ENCODE measurements at regions not wholly inside any gene's neighbourhood (a gene's known extent, or its start where the extent isn't known, plus 50 kb on each side); places are given as distances from the start of the nearest gene placed in this dataset.
"Not testable (repeated sequence)": the region's sequence is repeated elsewhere in the genome, so short reads cannot be mapped to it uniquely, and the experiment has no call there.

GRCh38 chr2:235218486-235218907 is 266.7 kb downstream of the SH3BP4 start:
- no peak overlapping the region for H3K4me3 ChIP-seq (replicated peaks; ENCODE audit: low read depth, low read length)
- TF ChIP-seq CTCF (IDR thresholded peaks at IDR 0.05; ENCODE audit: low read depth, low read length, missing control alignments) = no peak
- no peak for DNase-seq (ENCODE audit: extremely low read depth, low read depth)

- DNase-seq (ENCODE audit: extremely low read depth, low read depth) = no peak
- TF ChIP-seq CTCF (IDR thresholded peaks at IDR 0.05; ENCODE audit: low read depth, low read length, missing control alignments) = no peak
- H3K4me3 ChIP-seq (replicated peaks; ENCODE audit: low read depth, low read length) = no peak overlapping the region
Measured at GRCh38 chr2:235219048-235219447, 267.2 kb downstream of the SH3BP4 start.

GRCh38 chr2:235220331-235220730 is 268.5 kb downstream of the SH3BP4 start:
- no peak for TF ChIP-seq CTCF (IDR thresholded peaks at IDR 0.05; ENCODE audit: low read depth, low read length, missing control alignments)

GRCh38 chr2:235223011-235223410 is 270.8 kb upstream of the AGAP1 start:
- H3K4me3 ChIP-seq (replicated peaks; ENCODE audit: low read depth, low read length) = no peak overlapping the region
- TF ChIP-seq CTCF (IDR thresholded peaks at IDR 0.05; ENCODE audit: low read depth, low read length, missing control alignments) = no peak
- DNase-seq (ENCODE audit: extremely low read depth, low read depth) = no peak

More at GRCh38 chr2:235220331-235220730, 268.5 kb downstream of the SH3BP4 start:
- H3K4me3 ChIP-seq (replicated peaks; ENCODE audit: low read depth, low read length) = no peak overlapping the region
- DNase-seq (ENCODE audit: extremely low read depth, low read depth) = no peak

- DNase-seq (ENCODE audit: extremely low read depth, low read depth) = no peak
Measured at GRCh38 chr2:235224410-235224809, 269.4 kb upstream of the AGAP1 start.

GRCh38 chr2:235225261-235225660 is 268.6 kb upstream of the AGAP1 start:
- no peak for DNase-seq (ENCODE audit: extremely low read depth, low read depth)
- H3K4me3 ChIP-seq (replicated peaks; ENCODE audit: low read depth, low read length) = no peak overlapping the region
- TF ChIP-seq CTCF (IDR thresholded peaks at IDR 0.05; ENCODE audit: low read depth, low read length, missing control alignments) = no peak

More at GRCh38 chr2:235224410-235224809, 269.4 kb upstream of the AGAP1 start:
- H3K4me3 ChIP-seq (replicated peaks; ENCODE audit: low read depth, low read length) = no peak overlapping the region
- TF ChIP-seq CTCF (IDR thresholded peaks at IDR 0.05; ENCODE audit: low read depth, low read length, missing control alignments) = no peak

- no peak for DNase-seq (ENCODE audit: extremely low read depth, low read depth)
- TF ChIP-seq CTCF (IDR thresholded peaks at IDR 0.05; ENCODE audit: low read depth, low read length, missing control alignments) = no peak
- no peak overlapping the region for H3K4me3 ChIP-seq (replicated peaks; ENCODE audit: low read depth, low read length)
Measured at GRCh38 chr2:235227590-235227989, 266.3 kb upstream of the AGAP1 start.

GRCh38 chr2:235228422-235228821 is 265.4 kb upstream of the AGAP1 start:
- not testable (repeated sequence) for H3K4me3 ChIP-seq (replicated peaks; ENCODE audit: low read depth, low read length); DNase-seq (ENCODE audit: extremely low read depth, low read depth)

Measured in HFF-Myc (cell line).